Ovary (tissue), 3 donors: ENCODE measurements at regions not wholly inside any gene's neighbourhood (a gene's known extent, or its start where the extent isn't known, plus 50 kb on each side); places are given as distances from the start of the nearest gene placed in this dataset.
"Not testable (repeated sequence)": the region's sequence is repeated elsewhere in the genome, so short reads cannot be mapped to it uniquely, and the experiment has no call there.

Source experiments
- EP300 ChIP-seq: sonication (generic); formaldehyde crosslinking; IDR thresholded peaks from one replicate; pipeline ENCODE4 v1.6.1; 2017; ENCODE audit warnings: antibody characterized with exemption
- POLR2A ChIP-seq: fragments of 450-650 bp; IDR thresholded peaks from one replicate; pipeline ENCODE4 v1.6.1; 2017; ENCODE audit warnings: antibody characterized with exemption, mild to moderate bottlenecking, moderate library complexity
- TF ChIP-seq, protein P1 (sequence below), 3 donors: fragments of 450-650 bp in 2 of 3; fragments of 200-600 bp in 1 of 3; IDR thresholded peaks; one replicate each; pipeline versions ENCODE4 v1.5.1 to v1.8.0; 2016 to 2022; ENCODE audit warnings: antibody characterized with exemption in 3 of 3, mild to moderate bottlenecking in 1 of 3
- donor health status: DM: no; HTN: no; CAD: no.

DNA sequence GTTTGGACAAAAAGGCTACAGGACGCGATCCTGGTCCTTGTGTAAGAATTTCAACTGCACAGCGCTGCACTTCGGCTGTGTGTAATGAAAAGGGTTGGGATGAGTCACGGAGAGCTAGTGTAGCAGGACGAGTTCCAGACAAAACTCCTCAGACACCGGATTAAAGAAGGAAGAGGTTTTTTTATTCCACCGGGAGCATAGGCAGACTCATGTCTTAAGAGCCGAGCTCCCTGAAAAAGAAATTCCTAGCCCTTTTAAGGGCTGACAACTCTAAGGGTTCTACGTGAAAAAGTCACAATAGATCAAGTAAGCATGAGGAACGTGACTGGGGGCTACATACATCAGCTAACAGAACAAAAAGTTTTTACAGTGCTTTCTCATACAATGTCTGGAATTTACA lies 54.8 kb upstream of the FAM90A1 start:
- TF ChIP-seq, protein P1, sequence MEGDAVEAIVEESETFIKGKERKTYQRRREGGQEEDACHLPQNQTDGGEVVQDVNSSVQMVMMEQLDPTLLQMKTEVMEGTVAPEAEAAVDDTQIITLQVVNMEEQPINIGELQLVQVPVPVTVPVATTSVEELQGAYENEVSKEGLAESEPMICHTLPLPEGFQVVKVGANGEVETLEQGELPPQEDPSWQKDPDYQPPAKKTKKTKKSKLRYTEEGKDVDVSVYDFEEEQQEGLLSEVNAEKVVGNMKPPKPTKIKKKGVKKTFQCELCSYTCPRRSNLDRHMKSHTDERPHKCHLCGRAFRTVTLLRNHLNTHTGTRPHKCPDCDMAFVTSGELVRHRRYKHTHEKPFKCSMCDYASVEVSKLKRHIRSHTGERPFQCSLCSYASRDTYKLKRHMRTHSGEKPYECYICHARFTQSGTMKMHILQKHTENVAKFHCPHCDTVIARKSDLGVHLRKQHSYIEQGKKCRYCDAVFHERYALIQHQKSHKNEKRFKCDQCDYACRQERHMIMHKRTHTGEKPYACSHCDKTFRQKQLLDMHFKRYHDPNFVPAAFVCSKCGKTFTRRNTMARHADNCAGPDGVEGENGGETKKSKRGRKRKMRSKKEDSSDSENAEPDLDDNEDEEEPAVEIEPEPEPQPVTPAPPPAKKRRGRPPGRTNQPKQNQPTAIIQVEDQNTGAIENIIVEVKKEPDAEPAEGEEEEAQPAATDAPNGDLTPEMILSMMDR (IDR thresholded peaks at IDR 0.05): not testable (repeated sequence)
- not testable (repeated sequence) for TF ChIP-seq EP300, POLR2A
